Subcutaneous abdominal adipose tissue (tissue), 5 donors: ENCODE measurements at regions not wholly inside any gene's neighbourhood (a gene's known extent, or its start where the extent isn't known, plus 50 kb on each side); places are given as distances from the start of the nearest gene placed in this dataset.

Experiments
- H3K27ac ChIP-seq: one replicate; pipeline ENCODE4 v1.7.0; 2013; ENCODE audit warnings: low read depth, mild to moderate bottlenecking, inconsistent platforms, low read length, moderate library complexity
- H3K27me3 ChIP-seq, 5 donors: one replicate each; pipeline ENCODE4 v1.7.0; 2013; ENCODE audit warnings: low read length in 5 of 5, inconsistent platforms in 1 of 5; ENCODE audit not compliant: control insufficient read depth in 5 of 5, insufficient read depth in 4 of 5
- H3K36me3 ChIP-seq, 5 donors: one replicate each; pipeline ENCODE4 v1.7.0; 2013; ENCODE audit warnings: low read length in 5 of 5; ENCODE audit not compliant: control insufficient read depth in 5 of 5, insufficient read depth in 5 of 5
- H3K4me1 ChIP-seq, 5 donors: one replicate each; pipeline ENCODE4 v1.7.0; 2013; ENCODE audit warnings: low read length in 5 of 5, mild to moderate bottlenecking in 3 of 5, moderate library complexity in 1 of 5; ENCODE audit not compliant: control insufficient read depth in 5 of 5, insufficient read depth in 5 of 5
- H3K4me3 ChIP-seq, 5 donors: one replicate each; pipeline ENCODE4 v1.7.0; 2013; ENCODE audit warnings: low read length in 5 of 5, low read depth in 1 of 5
- H3K9ac ChIP-seq, 5 donors: one replicate each; pipeline ENCODE4 v1.7.0; 2013; ENCODE audit warnings: low read length in 5 of 5, mild to moderate bottlenecking in 4 of 5, moderate library complexity in 3 of 5
- H3K9me3 ChIP-seq, 5 donors: one replicate each; pipeline ENCODE4 v1.7.0; 2013; ENCODE audit warnings: low read length in 5 of 5; ENCODE audit not compliant: control insufficient read depth in 5 of 5
- donor health status: healthy.
- donor health status: healthy.
- donor health status: healthy.
- donor health status: healthy.
- donor health status: healthy.

- H3K4me3 ChIP-seq, result no peak overlapping the region
- H3K27ac ChIP-seq, result no peak overlapping the region
- no peaks in the 10 kb centered on the region for H3K9me3 ChIP-seq
Observed at GRCh38 chr10:121194696-121195523, 343.7 kb downstream of the WDR11 start.

DNA sequence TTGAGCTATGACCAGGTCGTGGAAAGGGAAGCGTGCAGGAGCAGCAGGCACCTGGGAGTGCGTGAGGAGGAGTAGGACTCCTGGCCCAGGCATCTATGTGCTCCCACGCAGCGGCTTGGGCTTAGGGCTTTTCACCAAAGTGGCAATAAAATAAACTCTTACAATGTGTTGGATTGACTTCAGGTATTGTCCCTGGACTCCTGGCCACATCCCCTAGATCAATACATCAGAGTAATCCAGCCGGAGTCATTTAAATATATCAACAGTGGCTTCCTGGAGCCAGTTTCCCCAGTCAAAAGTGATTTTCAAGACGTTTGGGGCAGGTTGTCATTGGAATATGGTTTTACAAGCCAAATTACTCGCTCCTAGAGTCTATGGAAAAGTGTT is 344.4 kb downstream of the WDR11 start:
- Histone ChIP-seq H3K27me3 (no peaks in the 10 kb centered on the region), H3K9me3 (no peaks in the 10 kb centered on the region), H3K27ac (no peak overlapping the region), H3K36me3 (no peaks in the 10 kb centered on the region), H3K9ac (no peak overlapping the region), H3K4me3 (no peak overlapping the region), H3K4me1 (no peaks in the 10 kb centered on the region)

More at GRCh38 chr10:121194696-121195523, 343.7 kb downstream of the WDR11 start:
- H3K27me3 ChIP-seq, result no peaks in the 10 kb centered on the region
- H3K9ac ChIP-seq, result no peak overlapping the region
- no peaks in the 10 kb centered on the region for H3K4me1 ChIP-seq
- no peaks in the 10 kb centered on the region for H3K36me3 ChIP-seq

- Histone ChIP-seq H3K4me3 (no peak overlapping the region), H3K4me1 (no peaks in the 10 kb centered on the region), H3K9me3 (no peaks in the 10 kb centered on the region), H3K9ac (no peak overlapping the region), H3K27me3 (no peaks in the 10 kb centered on the region), H3K36me3 (no peaks in the 10 kb centered on the region), H3K27ac (no peak overlapping the region)
Observed at GRCh38 chr10:121199081-121199480, 347.9 kb downstream of the WDR11 start.

DNA sequence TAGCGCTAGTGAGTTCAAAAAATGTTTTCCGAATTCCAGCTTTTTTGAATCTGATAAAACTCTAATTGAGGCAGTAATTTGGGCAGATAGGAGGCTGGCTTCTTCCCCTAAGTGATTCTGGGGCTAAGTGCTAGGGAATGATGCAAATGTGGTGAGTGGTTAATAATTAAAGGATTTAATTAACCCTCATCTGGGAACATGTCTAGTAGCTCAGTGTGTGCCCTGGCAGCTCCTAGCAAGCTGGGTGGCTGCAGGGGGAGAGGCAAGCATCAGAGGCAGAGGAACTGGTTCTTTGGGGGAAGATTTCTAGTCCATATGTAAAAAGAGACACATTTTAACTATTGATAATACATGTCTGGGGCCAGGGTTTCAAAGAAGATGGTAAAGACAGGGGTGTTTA is 354.5 kb downstream of the WDR11 start:
- H3K27me3 ChIP-seq, result no peaks in the 10 kb centered on the region
- no peak overlapping the region for H3K27ac ChIP-seq
- H3K36me3 ChIP-seq, result no peaks in the 10 kb centered on the region
- H3K4me3 ChIP-seq, result no peak overlapping the region
- no peaks in the 10 kb centered on the region for H3K9me3 ChIP-seq
- H3K4me1 ChIP-seq, result no peaks in the 10 kb centered on the region
- no peak overlapping the region for H3K9ac ChIP-seq

GRCh38 chr10:121211446-121211845 is 360.3 kb downstream of the WDR11 start:
- no peaks in the 10 kb centered on the region for H3K27me3 ChIP-seq

DNA sequence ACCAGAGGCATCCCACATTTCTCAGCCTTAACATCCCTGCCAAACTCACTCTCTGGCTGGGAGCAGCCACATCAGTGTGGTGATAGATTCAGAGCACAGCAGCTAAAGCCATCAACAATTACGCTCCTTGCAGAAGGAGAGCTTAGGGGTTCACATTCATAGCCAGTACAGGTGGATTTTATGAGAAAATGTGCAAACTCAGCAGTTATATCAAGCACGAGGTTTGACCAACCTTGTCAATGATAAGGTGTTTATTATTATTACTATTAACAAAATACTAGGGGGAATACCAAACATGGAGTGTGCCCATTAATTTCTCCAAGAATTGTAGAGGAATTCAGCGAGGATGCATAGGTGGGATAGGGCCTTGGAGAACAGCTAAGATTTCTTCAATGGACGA is 362.3 kb downstream of the WDR11 start:
- H3K27me3 ChIP-seq, result no peaks in the 10 kb centered on the region
- H3K36me3 ChIP-seq, result no peaks in the 10 kb centered on the region
- no peak overlapping the region for H3K4me3 ChIP-seq
- H3K27ac ChIP-seq, result no peak overlapping the region
- peaks cover 8 to 25% (median 22%) of the 10 kb centered on the region in 5 donors for H3K4me1 ChIP-seq
- no peaks in the 10 kb centered on the region for H3K9me3 ChIP-seq
- no peak overlapping the region for H3K9ac ChIP-seq

More at GRCh38 chr10:121211446-121211845, 360.3 kb downstream of the WDR11 start:
- H3K9ac ChIP-seq, result no peak overlapping the region
- no peak overlapping the region for H3K4me3 ChIP-seq
- peaks cover 0 to 10% (median 8%) of the 10 kb centered on the region in 5 donors for H3K4me1 ChIP-seq
- no peaks in the 10 kb centered on the region for H3K36me3 ChIP-seq
- H3K9me3 ChIP-seq, result no peaks in the 10 kb centered on the region
- H3K27ac ChIP-seq, result no peak overlapping the region

DNA sequence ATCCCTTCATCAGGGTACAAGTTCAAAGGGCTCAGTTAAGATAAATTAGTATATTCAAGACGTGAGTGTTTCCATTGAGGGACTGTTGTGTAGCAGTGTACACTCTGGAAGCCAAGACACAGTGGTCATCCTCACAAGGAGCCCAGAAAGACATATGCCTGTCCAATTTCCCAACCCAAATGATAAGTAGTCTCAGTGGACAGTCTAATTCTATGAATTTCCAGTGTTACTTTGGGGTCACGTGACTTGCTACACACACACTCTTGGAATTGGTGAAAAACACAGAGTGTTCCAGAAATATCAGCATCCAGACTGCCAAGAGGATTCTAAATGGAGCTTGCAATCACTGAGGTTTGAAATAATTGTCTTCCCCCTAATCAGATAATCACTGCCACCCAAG is 365.1 kb downstream of the WDR11 start:
- Histone ChIP-seq H3K4me1 (peaks cover 8 to 25% (median 22%) of the 10 kb centered on the region in 5 donors), H3K9me3 (no peaks in the 10 kb centered on the region), H3K4me3 (no peak overlapping the region), H3K36me3 (no peaks in the 10 kb centered on the region), H3K27ac (peak overlapping the region; percentile 71), H3K9ac (peak overlapping the region in 1 of 5 donors; percentile 30), H3K27me3 (no peaks in the 10 kb centered on the region)

GRCh38 chr10:121216721-121217181 is 365.6 kb downstream of the WDR11 start:
- Histone ChIP-seq H3K27ac (peak overlapping the region; percentile 71), H3K9ac (peak overlapping the region in 1 of 5 donors; percentile 30), H3K9me3 (no peaks in the 10 kb centered on the region), H3K36me3 (no peaks in the 10 kb centered on the region), H3K4me3 (peak overlapping the region in 2 of 5 donors; percentile 12 to 41), H3K27me3 (no peaks in the 10 kb centered on the region), H3K4me1 (peaks cover 8 to 25% (median 22%) of the 10 kb centered on the region in 5 donors)

- Histone ChIP-seq H3K9ac (no peak overlapping the region), H3K27ac (peak overlapping the region; percentile 45), H3K4me3 (no peak overlapping the region)
Observed at GRCh38 chr10:121217331-121217730, 366.2 kb downstream of the WDR11 start.

DNA sequence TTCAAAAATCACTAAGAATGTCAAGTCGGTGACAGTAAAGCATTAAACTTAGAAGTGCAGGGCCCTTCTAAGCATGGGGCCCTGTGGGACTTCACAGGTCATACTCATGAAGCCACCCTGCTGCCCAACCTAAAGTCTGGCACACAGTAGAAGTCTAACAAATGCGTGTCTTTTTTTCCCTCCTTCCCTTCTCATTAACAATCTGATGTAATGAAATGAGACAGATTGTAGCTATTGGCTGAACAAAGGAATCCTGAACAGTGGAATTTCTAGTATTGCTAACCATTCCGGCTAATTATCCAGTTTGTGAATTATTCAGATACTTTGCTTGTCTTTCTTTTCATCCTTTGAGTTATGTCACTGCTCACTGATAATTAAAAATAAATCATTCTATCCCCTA is 369.9 kb downstream of the WDR11 start:
- H3K27me3 ChIP-seq, result no peaks in the 10 kb centered on the region
- H3K9me3 ChIP-seq, result no peaks in the 10 kb centered on the region
- no peak overlapping the region for H3K9ac ChIP-seq
- H3K4me1 ChIP-seq, result peaks cover 8 to 21% (median 15%) of the 10 kb centered on the region in 5 donors
- no peaks in the 10 kb centered on the region for H3K36me3 ChIP-seq
- H3K4me3 ChIP-seq, result no peak overlapping the region
- H3K27ac ChIP-seq, result no peak overlapping the region

More at GRCh38 chr10:121217331-121217730, 366.2 kb downstream of the WDR11 start:
- no peaks in the 10 kb centered on the region for H3K36me3 ChIP-seq
- H3K4me1 ChIP-seq, result peaks cover 8 to 25% (median 22%) of the 10 kb centered on the region in 5 donors
- H3K9me3 ChIP-seq, result no peaks in the 10 kb centered on the region
- H3K27me3 ChIP-seq, result no peaks in the 10 kb centered on the region
